HepG2 (cell line): ENCODE measurements at regions not wholly inside any gene's neighbourhood (a gene's known extent, or its start where the extent isn't known, plus 50 kb on each side); places are given as distances from the start of the nearest gene placed in this dataset.

Experiments
- BRCA1 ChIP-seq: sonication (generic); formaldehyde crosslinking; IDR thresholded peaks from 2 replicates; pipeline ENCODE4 v1.4.0; 2020; ENCODE audit warnings: missing genetic modification reagents
- CTCF ChIP-seq: sonication (generic); formaldehyde crosslinking; IDR thresholded peaks from 2 replicates; pipeline ENCODE4 v1.5.0; 2020; ENCODE audit warnings: mild to moderate bottlenecking, missing genetic modification reagents, moderate library complexity
- EED ChIP-seq: sonication (generic); formaldehyde crosslinking; IDR thresholded peaks from 2 replicates; pipeline ENCODE4 v1.5.0; 2020; ENCODE audit warnings: mild to moderate bottlenecking, missing genetic modification reagents
- SMARCE1 ChIP-seq: fragments of 450-650 bp; IDR thresholded peaks from 2 replicates; pipeline ENCODE4 v1.6.1; 2017; ENCODE audit warnings: borderline replicate concordance
- TF ChIP-seq, protein P1 (sequence below): sonication (generic); formaldehyde crosslinking; IDR thresholded peaks from 2 replicates; pipeline ENCODE4 v1.8.1; 2023; ENCODE audit warnings: missing genetic modification reagents, inconsistent platforms, borderline replicate concordance

- TF ChIP-seq SMARCE1 (no peak), BRCA1 (CRISPR knock-in tag) (no peak), CTCF (CRISPR knock-in tag) (no peak), EED (CRISPR knock-in tag) (no peak)
- TF ChIP-seq, protein P1, sequence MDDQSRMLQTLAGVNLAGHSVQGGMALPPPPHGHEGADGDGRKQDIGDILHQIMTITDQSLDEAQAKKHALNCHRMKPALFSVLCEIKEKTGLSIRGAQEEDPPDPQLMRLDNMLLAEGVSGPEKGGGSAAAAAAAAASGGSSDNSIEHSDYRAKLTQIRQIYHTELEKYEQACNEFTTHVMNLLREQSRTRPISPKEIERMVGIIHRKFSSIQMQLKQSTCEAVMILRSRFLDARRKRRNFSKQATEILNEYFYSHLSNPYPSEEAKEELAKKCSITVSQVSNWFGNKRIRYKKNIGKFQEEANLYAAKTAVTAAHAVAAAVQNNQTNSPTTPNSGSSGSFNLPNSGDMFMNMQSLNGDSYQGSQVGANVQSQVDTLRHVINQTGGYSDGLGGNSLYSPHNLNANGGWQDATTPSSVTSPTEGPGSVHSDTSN = no peak
Observed at GRCh38 chr13:85694992-85695391, 104.2 kb downstream of the SLITRK6 start.
